SK-N-SH (cell line): ENCODE measurements at regions not wholly inside any gene's neighbourhood (a gene's known extent, or its start where the extent isn't known, plus 50 kb on each side); places are given as distances from the start of the nearest gene placed in this dataset.

Experiments used
- CTCF ChIA-PET: fragments of 300-600, 350-600 bp; formaldehyde crosslinking; extraction: SDS; loops from one replicate; lab custom pipeline; 2021; lab: Yijun Ruan, JAX
- POLR2A ChIA-PET: fragments of 350-600 bp; sonication (Branson Sonifier 250); formaldehyde crosslinking; extraction: SDS; loops from one replicate; lab custom pipeline; 2020; ENCODE audit warnings: antibody characterized with exemption, inconsistent platforms; lab: Yijun Ruan, JAX
- DNase-seq: peaks from one replicate; pipeline ENCODE4 v3.0.0; 2012
- H2AFZ ChIP-seq: fragments of 200-600 bp; sonication (generic); 2 replicates; pipeline ENCODE4 v1.8.1; 2016; ENCODE audit warnings: antibody characterized with exemption, mild to moderate bottlenecking, low read depth
- H3F3A ChIP-seq: fragments of 200-600 bp; sonication (generic); replicated peaks from 2 replicates; pipeline ENCODE3; 2016; ENCODE audit warnings: antibody characterized with exemption, mild to moderate bottlenecking; ENCODE audit not compliant: insufficient read depth
- H3K27ac ChIP-seq, 2 experiments: fragments of 200-500 bp in 1 of 2; fragments of 200-600 bp in 1 of 2; sonication (Bioruptor generic) in 1 of 2; sonication (generic), shearing (Covaris generic) in 1 of 2; 2 replicates each; pipeline versions ENCODE4 v1.5.1 to v1.6.1; 2014 to 2016; ENCODE audit warnings: low read depth in 2 of 2, inconsistent platforms in 1 of 2, low read length in 1 of 2, mild to moderate bottlenecking in 1 of 2, mixed read lengths in 1 of 2
- H3K27me3 ChIP-seq: fragments of 200-600 bp; sonication (generic), shearing (Covaris generic); 2 replicates; pipeline ENCODE4 v1.6.1; 2016; ENCODE audit warnings: mixed run types; ENCODE audit not compliant: insufficient read depth
- H3K36me3 ChIP-seq, 2 experiments: fragments of 200-500 bp in 1 of 2; fragments of 200-600 bp in 1 of 2; sonication (Bioruptor generic) in 1 of 2; sonication (generic) in 1 of 2; replicated peaks in 1 of 2; 2 replicates each; pipeline versions ENCODE3 to v1.5.1; 2014 to 2016; ENCODE audit warnings: low read length in 1 of 2, mild to moderate bottlenecking in 1 of 2; ENCODE audit not compliant: insufficient read depth in 2 of 2, control insufficient read depth in 1 of 2
- H3K4me1 ChIP-seq, 2 experiments: fragments of 200-500 bp in 1 of 2; fragments of 200-600 bp in 1 of 2; sonication (Bioruptor generic) in 1 of 2; sonication (generic), shearing (Covaris generic) in 1 of 2; 2 replicates each; pipeline versions ENCODE4 v1.5.1 to v1.6.1; 2014 to 2016; ENCODE audit warnings: low read depth in 1 of 2, low read length in 1 of 2, mixed run types in 1 of 2; ENCODE audit not compliant: insufficient read depth in 2 of 2, control insufficient read depth in 1 of 2
- H3K4me2 ChIP-seq: fragments of 200-600 bp; sonication (generic), shearing (Covaris generic); 2 replicates; pipeline ENCODE4 v1.6.1; 2017; ENCODE audit warnings: mixed run types
- H3K4me3 ChIP-seq, 2 experiments: fragments of 200-500 bp in 1 of 2; fragments of 200-600 bp in 1 of 2; sonication (Bioruptor generic) in 1 of 2; sonication (generic), shearing (Covaris generic) in 1 of 2; 2 replicates each; pipeline versions ENCODE4 v1.5.1 to v1.8.1; 2014 to 2016; ENCODE audit warnings: low read depth in 2 of 2, inconsistent platforms in 1 of 2, low read length in 1 of 2, mild to moderate bottlenecking in 1 of 2, mixed read lengths in 1 of 2, moderate library complexity in 1 of 2
- H3K79me2 ChIP-seq: fragments of 200-600 bp; sonication (generic); 2 replicates; pipeline ENCODE4 v1.8.1; 2017; ENCODE audit warnings: mild to moderate bottlenecking; ENCODE audit not compliant: insufficient read depth
- H3K9ac ChIP-seq: fragments of 200-600 bp; sonication (generic); 2 replicates; pipeline ENCODE4 v1.6.1; 2017; ENCODE audit warnings: mixed run types
- H3K9me2 ChIP-seq: fragments of 200-600 bp; sonication (generic); 2 replicates; pipeline ENCODE4 v1.6.1; 2017; ENCODE audit warnings: mixed run types
- H3K9me3 ChIP-seq: fragments of 200-600 bp; sonication (generic); 2 replicates; pipeline ENCODE4 v1.6.1; 2017; ENCODE audit warnings: mixed run types, mild to moderate bottlenecking, moderate library complexity
- H4K20me1 ChIP-seq: fragments of 200-600 bp; sonication (generic); 2 replicates; pipeline ENCODE4 v1.6.1; 2017; ENCODE audit warnings: mild to moderate bottlenecking, mixed run types; ENCODE audit not compliant: insufficient read depth
- EZH2phosphoT487 ChIP-seq: fragments of 200-600 bp; sonication (generic); IDR thresholded peaks from 2 replicates; pipeline ENCODE4 v1.6.1; 2017; ENCODE audit warnings: low read depth, mixed run types, mild to moderate bottlenecking, antibody characterized with exemption, moderate library complexity, borderline replicate concordance
- GABPA ChIP-seq: IDR thresholded peaks from 2 replicates; pipeline ENCODE4 v1.4.0; 2012; ENCODE audit warnings: low read depth, mild to moderate bottlenecking
- GATA2 ChIP-seq: sonication (generic); formaldehyde crosslinking; IDR thresholded peaks from 2 replicates; pipeline ENCODE4 v1.5.0; 2020; ENCODE audit warnings: mild to moderate bottlenecking, missing genetic modification reagents
- JUND ChIP-seq: IDR thresholded peaks from 2 replicates; pipeline ENCODE4 v1.4.0; 2012
- RCOR1 ChIP-seq: fragments of 150-350 bp; IDR thresholded peaks from 2 replicates; pipeline ENCODE4 v1.6.1; 2017; ENCODE audit warnings: antibody characterized with exemption, low read length
- RXRA ChIP-seq: IDR thresholded peaks from 2 replicates; pipeline ENCODE4 v1.4.0; 2012; ENCODE audit warnings: low read depth, mild to moderate bottlenecking, borderline replicate concordance
- SIN3A ChIP-seq: IDR thresholded peaks from 2 replicates; pipeline ENCODE4 v1.6.1; 2012; ENCODE audit warnings: low read depth, mild to moderate bottlenecking, low read length, moderate library complexity, borderline replicate concordance
- TAF1 ChIP-seq: IDR thresholded peaks from 2 replicates; pipeline ENCODE4 v1.6.1; 2012; ENCODE audit warnings: low read depth, mild to moderate bottlenecking, low read length, moderate library complexity, borderline replicate concordance
- TEAD4 ChIP-seq: IDR thresholded peaks from 2 replicates; pipeline ENCODE4 v1.4.0; 2012; ENCODE audit warnings: mild to moderate bottlenecking, borderline replicate concordance; ENCODE audit not compliant: insufficient read depth
- WGBS: methylation state at CpG from one replicate; pipeline ENCODE4 v1.1.6; 2017; ENCODE audit warnings: low lambda C conversion rate; 5-methylcytosine and 5-hydroxymethylcytosine counted together
- TF ChIP-seq, protein P1 (sequence below): IDR thresholded peaks from 2 replicates; pipeline ENCODE4; 2012
- TF ChIP-seq, protein P2 (sequence below): fragments of 150-350 bp; IDR thresholded peaks from 2 replicates; pipeline ENCODE4 v1.6.1; 2016; ENCODE audit warnings: mild to moderate bottlenecking, low read depth, low read length
- TF ChIP-seq, protein P3 (sequence below): IDR thresholded peaks from 2 replicates; pipeline ENCODE4 v1.4.0; 2012; ENCODE audit warnings: low read depth, borderline replicate concordance

DNA sequence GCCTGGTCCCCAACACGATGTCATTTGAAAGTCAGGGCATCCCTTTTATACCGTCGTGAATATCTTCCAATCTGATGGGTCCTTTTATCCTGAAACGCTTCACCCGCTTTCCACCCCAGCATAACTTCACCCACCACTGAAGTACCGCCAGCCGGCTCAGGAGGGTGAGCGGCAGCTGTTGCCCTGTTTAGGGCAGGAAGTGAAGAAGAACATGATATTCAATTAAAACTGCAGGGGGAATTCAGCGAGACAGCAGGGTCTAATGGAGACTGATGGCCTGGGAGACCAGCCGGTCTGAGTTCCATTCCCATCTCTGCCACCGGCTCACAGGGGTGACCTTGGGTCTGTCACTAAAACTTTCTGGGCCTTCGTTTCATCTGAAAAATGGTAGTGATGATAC is 68.2 kb upstream of the EGFLAM start (continued):
- no peak for TF ChIP-seq GATA2 (CRISPR knock-in tag)
- TF ChIP-seq JUND: no peak
- no peak for TF ChIP-seq GABPA
- TF ChIP-seq TEAD4: no peak
- TF ChIP-seq, protein P1, sequence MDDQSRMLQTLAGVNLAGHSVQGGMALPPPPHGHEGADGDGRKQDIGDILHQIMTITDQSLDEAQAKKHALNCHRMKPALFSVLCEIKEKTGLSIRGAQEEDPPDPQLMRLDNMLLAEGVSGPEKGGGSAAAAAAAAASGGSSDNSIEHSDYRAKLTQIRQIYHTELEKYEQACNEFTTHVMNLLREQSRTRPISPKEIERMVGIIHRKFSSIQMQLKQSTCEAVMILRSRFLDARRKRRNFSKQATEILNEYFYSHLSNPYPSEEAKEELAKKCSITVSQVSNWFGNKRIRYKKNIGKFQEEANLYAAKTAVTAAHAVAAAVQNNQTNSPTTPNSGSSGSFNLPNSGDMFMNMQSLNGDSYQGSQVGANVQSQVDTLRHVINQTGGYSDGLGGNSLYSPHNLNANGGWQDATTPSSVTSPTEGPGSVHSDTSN: no peak
- TF ChIP-seq RXRA: no peak
- TF ChIP-seq TAF1: no peak

DNA sequence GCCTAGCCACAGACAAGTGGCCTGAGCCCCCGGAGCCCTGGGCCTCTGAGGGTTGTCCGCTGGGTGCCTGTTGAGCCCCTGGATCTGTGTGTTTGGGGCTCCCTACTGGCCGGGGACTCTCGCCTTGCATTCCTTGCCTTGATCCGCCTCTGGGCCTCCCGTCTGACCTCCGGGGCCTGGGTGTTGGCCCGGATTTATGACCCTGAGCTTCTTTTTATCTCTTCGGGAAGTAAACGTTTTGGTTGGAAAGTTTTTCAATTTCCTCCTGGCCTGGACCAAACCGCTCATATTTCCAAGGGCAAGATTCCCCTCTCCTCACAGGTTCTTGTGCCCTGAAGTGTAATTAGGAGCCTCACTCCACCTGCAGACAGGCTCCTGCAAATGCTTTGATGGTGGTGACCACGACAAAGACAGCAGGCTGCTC is 69.3 kb upstream of the EGFLAM start:
- no peak for TF ChIP-seq RCOR1
- no peak for TF ChIP-seq EZH2phosphoT487
- Histone ChIP-seq H3K79me2 (no peaks in the 10 kb centered on the region), H4K20me1 (no peaks in the 10 kb centered on the region), H3K9ac (no peak overlapping the region), H3K4me3 (no peak overlapping the region), H3K4me2 (no peak overlapping the region), H3K27ac (no peak overlapping the region), H3K9me2 (no peaks in the 10 kb centered on the region), H3K4me1 (no peaks in the 10 kb centered on the region), H3K9me3 (no peaks in the 10 kb centered on the region), H3K27me3 (peaks cover 5% of the 10 kb centered on the region; the same call in 1 of the 2 replicates), H3K36me3 (no peaks in the 10 kb centered on the region), H3F3A (no peaks in the 10 kb centered on the region), H2AFZ (no peak overlapping the region)
- no peak for DNase-seq
- POLR2A ChIA-PET: no interaction called here
- WGBS: 29% methylated on average over 8 of the region's 12 CpGs
- CTCF ChIA-PET: interaction anchor here (1.2 to 1.3 kb wide), 2 partner anchors 253 to 352 kb away, joined by 3 to 4 read pairs; no protein-coding TSS in a partner anchor

DNA sequence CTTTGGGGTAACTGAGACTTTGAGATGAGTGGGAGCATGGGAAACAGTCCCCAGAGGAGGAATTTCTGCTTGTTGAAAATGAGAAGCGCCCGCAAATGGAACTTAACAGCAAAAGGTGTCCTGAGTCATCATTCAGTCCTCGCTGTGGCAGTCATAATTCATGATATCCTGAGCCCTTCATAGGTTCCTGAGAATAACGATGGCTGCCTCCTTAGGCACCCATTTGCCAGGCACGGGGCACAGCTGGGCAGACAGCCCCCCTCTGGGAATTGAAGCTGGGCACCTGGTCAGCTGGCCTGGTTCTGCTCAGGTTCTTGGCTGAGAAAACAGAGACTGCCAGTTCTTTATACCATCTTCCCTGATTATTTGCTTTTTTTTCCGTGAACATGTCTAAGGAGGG is 69.8 kb upstream of the EGFLAM start:
- Histone ChIP-seq H3K4me3 (no peak overlapping the region), H4K20me1 (no peaks in the 10 kb centered on the region), H3K36me3 (no peaks in the 10 kb centered on the region), H3K4me1 (no peaks in the 10 kb centered on the region), H3K9me3 (no peaks in the 10 kb centered on the region), H3K9ac (no peak overlapping the region), H2AFZ (no peak overlapping the region), H3K4me2 (no peak overlapping the region), H3K9me2 (no peaks in the 10 kb centered on the region), H3F3A (no peaks in the 10 kb centered on the region), H3K27ac (no peak overlapping the region), H3K79me2 (no peaks in the 10 kb centered on the region), H3K27me3 (no peaks in the 10 kb centered on the region; the same call in 1 of the 2 replicates)
- no peak for TF ChIP-seq SIN3A
- TF ChIP-seq RXRA: no peak
- TF ChIP-seq, protein P2, sequence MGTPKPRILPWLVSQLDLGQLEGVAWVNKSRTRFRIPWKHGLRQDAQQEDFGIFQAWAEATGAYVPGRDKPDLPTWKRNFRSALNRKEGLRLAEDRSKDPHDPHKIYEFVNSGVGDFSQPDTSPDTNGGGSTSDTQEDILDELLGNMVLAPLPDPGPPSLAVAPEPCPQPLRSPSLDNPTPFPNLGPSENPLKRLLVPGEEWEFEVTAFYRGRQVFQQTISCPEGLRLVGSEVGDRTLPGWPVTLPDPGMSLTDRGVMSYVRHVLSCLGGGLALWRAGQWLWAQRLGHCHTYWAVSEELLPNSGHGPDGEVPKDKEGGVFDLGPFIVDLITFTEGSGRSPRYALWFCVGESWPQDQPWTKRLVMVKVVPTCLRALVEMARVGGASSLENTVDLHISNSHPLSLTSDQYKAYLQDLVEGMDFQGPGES: no peak
- TF ChIP-seq, protein P3, sequence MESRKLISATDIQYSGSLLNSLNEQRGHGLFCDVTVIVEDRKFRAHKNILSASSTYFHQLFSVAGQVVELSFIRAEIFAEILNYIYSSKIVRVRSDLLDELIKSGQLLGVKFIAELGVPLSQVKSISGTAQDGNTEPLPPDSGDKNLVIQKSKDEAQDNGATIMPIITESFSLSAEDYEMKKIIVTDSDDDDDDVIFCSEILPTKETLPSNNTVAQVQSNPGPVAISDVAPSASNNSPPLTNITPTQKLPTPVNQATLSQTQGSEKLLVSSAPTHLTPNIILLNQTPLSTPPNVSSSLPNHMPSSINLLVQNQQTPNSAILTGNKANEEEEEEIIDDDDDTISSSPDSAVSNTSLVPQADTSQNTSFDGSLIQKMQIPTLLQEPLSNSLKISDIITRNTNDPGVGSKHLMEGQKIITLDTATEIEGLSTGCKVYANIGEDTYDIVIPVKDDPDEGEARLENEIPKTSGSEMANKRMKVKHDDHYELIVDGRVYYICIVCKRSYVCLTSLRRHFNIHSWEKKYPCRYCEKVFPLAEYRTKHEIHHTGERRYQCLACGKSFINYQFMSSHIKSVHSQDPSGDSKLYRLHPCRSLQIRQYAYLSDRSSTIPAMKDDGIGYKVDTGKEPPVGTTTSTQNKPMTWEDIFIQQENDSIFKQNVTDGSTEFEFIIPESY: no peak
- CTCF ChIA-PET: interaction anchor here (1.2 to 1.7 kb wide), 2 partner anchors 253 to 776 kb away, joined by 3 to 7 read pairs; no protein-coding TSS in a partner anchor
- DNase-seq: no peak
- WGBS: 36% methylated on average over 6 of the region's 6 CpGs
- POLR2A ChIA-PET: no interaction called here
